ENCODE measurements at regions not wholly inside any gene's neighbourhood (a gene's known extent, or its start where the extent isn't known, plus 50 kb on each side); places are given as distances from the start of the nearest gene placed in this dataset.

GRCh38 chr17:54451051-54451450 lies 449.6 kb upstream of the TOM1L1 start:
- TF ChIP-seq ZNF274 (IDR thresholded peaks at IDR 0.05; ENCODE audit: low read depth, low read length) (no peak), YY1 (IDR thresholded peaks at IDR 0.05; ENCODE audit: insufficient read depth, insufficient read length) (no peak), SUZ12 (IDR thresholded peaks at IDR 0.05; ENCODE audit: extremely low read depth, insufficient read depth, insufficient read length) (no peak)
